ENCODE measurements at regions not wholly inside any gene's neighbourhood (a gene's known extent, or its start where the extent isn't known, plus 50 kb on each side); places are given as distances from the start of the nearest gene placed in this dataset.

DNA sequence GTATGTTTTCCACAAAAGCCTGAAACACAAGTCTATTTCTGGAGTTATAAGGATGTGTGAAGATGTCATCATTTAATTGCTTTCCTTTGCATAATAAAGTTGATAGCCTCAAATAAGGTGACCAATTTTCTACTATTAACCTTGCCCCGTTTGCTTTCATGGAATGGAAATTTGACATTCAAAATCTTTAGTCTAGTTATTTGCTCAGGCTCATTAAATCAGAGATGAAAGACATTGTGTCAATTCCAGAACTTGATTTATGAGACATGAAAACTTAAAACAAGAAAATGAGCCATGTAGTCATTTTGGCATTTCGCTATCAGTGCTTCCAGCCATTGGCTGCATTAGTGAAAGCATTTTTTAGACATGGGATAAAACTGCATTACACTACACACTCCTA, 91.5 kb upstream of the ZSWIM2 start:
- TF ChIP-seq ZNF331 (CRISPR knock-in tag; IDR thresholded peaks at IDR 0.05; ENCODE audit: low read depth) (no peak), EZH2phosphoT487 (IDR thresholded peaks at IDR 0.05; ENCODE audit: unreplicated experiment) (no peak), ZNF114 (CRISPR knock-in tag; IDR thresholded peaks at IDR 0.05) (no peak), EZH2 (IDR thresholded peaks at IDR 0.05; ENCODE audit: low read depth, unreplicated experiment) (no peak), CREB1 (CRISPR knock-in tag; IDR thresholded peaks at IDR 0.05; ENCODE audit: low read depth) (no peak), POLR2AphosphoS5 (IDR thresholded peaks at IDR 0.05; ENCODE audit: low read depth) (no peak), JUNB (IDR thresholded peaks at IDR 0.05; ENCODE audit: unreplicated experiment) (no peak), STAT1 (IDR thresholded peaks at IDR 0.05; ENCODE audit: unreplicated experiment) (no peak)
- TF ChIP-seq, protein P1, sequence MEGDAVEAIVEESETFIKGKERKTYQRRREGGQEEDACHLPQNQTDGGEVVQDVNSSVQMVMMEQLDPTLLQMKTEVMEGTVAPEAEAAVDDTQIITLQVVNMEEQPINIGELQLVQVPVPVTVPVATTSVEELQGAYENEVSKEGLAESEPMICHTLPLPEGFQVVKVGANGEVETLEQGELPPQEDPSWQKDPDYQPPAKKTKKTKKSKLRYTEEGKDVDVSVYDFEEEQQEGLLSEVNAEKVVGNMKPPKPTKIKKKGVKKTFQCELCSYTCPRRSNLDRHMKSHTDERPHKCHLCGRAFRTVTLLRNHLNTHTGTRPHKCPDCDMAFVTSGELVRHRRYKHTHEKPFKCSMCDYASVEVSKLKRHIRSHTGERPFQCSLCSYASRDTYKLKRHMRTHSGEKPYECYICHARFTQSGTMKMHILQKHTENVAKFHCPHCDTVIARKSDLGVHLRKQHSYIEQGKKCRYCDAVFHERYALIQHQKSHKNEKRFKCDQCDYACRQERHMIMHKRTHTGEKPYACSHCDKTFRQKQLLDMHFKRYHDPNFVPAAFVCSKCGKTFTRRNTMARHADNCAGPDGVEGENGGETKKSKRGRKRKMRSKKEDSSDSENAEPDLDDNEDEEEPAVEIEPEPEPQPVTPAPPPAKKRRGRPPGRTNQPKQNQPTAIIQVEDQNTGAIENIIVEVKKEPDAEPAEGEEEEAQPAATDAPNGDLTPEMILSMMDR (conservative IDR thresholded peaks at IDR 0.05; ENCODE audit: low read depth in 2 of 2), result no peak
- TF ChIP-seq, protein P2, sequence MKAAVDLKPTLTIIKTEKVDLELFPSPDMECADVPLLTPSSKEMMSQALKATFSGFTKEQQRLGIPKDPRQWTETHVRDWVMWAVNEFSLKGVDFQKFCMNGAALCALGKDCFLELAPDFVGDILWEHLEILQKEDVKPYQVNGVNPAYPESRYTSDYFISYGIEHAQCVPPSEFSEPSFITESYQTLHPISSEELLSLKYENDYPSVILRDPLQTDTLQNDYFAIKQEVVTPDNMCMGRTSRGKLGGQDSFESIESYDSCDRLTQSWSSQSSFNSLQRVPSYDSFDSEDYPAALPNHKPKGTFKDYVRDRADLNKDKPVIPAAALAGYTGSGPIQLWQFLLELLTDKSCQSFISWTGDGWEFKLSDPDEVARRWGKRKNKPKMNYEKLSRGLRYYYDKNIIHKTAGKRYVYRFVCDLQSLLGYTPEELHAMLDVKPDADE (IDR thresholded peaks at IDR 0.05), result no peak
- TF ChIP-seq, protein P3, sequence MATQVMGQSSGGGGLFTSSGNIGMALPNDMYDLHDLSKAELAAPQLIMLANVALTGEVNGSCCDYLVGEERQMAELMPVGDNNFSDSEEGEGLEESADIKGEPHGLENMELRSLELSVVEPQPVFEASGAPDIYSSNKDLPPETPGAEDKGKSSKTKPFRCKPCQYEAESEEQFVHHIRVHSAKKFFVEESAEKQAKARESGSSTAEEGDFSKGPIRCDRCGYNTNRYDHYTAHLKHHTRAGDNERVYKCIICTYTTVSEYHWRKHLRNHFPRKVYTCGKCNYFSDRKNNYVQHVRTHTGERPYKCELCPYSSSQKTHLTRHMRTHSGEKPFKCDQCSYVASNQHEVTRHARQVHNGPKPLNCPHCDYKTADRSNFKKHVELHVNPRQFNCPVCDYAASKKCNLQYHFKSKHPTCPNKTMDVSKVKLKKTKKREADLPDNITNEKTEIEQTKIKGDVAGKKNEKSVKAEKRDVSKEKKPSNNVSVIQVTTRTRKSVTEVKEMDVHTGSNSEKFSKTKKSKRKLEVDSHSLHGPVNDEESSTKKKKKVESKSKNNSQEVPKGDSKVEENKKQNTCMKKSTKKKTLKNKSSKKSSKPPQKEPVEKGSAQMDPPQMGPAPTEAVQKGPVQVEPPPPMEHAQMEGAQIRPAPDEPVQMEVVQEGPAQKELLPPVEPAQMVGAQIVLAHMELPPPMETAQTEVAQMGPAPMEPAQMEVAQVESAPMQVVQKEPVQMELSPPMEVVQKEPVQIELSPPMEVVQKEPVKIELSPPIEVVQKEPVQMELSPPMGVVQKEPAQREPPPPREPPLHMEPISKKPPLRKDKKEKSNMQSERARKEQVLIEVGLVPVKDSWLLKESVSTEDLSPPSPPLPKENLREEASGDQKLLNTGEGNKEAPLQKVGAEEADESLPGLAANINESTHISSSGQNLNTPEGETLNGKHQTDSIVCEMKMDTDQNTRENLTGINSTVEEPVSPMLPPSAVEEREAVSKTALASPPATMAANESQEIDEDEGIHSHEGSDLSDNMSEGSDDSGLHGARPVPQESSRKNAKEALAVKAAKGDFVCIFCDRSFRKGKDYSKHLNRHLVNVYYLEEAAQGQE (IDR thresholded peaks at IDR 0.05; ENCODE audit: unreplicated experiment), result no peak
- TF ChIP-seq, protein P4, sequence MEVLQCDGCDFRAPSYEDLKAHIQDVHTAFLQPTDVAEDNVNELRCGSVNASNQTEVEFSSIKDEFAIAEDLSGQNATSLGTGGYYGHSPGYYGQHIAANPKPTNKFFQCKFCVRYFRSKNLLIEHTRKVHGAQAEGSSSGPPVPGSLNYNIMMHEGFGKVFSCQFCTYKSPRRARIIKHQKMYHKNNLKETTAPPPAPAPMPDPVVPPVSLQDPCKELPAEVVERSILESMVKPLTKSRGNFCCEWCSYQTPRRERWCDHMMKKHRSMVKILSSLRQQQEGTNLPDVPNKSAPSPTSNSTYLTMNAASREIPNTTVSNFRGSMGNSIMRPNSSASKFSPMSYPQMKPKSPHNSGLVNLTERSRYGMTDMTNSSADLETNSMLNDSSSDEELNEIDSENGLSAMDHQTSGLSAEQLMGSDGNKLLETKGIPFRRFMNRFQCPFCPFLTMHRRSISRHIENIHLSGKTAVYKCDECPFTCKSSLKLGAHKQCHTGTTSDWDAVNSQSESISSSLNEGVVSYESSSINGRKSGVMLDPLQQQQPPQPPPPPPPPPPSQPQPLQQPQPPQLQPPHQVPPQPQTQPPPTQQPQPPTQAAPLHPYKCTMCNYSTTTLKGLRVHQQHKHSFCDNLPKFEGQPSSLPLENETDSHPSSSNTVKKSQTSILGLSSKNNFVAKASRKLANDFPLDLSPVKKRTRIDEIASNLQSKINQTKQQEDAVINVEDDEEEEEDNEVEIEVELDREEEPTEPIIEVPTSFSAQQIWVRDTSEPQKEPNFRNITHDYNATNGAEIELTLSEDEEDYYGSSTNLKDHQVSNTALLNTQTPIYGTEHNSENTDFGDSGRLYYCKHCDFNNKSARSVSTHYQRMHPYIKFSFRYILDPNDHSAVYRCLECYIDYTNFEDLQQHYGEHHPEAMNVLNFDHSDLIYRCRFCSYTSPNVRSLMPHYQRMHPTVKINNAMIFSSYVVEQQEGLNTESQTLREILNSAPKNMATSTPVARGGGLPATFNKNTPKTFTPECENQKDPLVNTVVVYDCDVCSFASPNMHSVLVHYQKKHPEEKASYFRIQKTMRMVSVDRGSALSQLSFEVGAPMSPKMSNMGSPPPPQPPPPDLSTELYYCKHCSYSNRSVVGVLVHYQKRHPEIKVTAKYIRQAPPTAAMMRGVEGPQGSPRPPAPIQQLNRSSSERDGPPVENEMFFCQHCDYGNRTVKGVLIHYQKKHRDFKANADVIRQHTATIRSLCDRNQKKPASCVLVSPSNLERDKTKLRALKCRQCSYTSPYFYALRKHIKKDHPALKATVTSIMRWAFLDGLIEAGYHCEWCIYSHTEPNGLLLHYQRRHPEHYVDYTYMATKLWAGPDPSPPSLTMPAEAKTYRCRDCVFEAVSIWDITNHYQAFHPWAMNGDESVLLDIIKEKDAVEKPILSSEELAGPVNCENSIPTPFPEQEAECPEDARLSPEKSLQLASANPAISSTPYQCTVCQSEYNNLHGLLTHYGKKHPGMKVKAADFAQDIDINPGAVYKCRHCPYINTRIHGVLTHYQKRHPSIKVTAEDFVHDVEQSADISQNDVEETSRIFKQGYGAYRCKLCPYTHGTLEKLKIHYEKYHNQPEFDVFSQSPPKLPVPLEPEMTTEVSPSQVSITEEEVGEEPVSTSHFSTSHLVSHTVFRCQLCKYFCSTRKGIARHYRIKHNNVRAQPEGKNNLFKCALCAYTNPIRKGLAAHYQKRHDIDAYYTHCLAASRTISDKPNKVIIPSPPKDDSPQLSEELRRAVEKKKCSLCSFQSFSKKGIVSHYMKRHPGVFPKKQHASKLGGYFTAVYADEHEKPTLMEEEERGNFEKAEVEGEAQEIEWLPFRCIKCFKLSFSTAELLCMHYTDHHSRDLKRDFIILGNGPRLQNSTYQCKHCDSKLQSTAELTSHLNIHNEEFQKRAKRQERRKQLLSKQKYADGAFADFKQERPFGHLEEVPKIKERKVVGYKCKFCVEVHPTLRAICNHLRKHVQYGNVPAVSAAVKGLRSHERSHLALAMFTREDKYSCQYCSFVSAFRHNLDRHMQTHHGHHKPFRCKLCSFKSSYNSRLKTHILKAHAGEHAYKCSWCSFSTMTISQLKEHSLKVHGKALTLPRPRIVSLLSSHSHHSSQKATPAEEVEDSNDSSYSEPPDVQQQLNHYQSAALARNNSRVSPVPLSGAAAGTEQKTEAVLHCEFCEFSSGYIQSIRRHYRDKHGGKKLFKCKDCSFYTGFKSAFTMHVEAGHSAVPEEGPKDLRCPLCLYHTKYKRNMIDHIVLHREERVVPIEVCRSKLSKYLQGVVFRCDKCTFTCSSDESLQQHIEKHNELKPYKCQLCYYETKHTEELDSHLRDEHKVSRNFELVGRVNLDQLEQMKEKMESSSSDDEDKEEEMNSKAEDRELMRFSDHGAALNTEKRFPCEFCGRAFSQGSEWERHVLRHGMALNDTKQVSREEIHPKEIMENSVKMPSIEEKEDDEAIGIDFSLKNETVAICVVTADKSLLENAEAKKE (CRISPR knock-in tag; IDR thresholded peaks at IDR 0.05), result no peak

All from GM23338 (cell line).